ENCODE measurements at regions not wholly inside any gene's neighbourhood (a gene's known extent, or its start where the extent isn't known, plus 50 kb on each side); places are given as distances from the start of the nearest gene placed in this dataset.

DNA sequence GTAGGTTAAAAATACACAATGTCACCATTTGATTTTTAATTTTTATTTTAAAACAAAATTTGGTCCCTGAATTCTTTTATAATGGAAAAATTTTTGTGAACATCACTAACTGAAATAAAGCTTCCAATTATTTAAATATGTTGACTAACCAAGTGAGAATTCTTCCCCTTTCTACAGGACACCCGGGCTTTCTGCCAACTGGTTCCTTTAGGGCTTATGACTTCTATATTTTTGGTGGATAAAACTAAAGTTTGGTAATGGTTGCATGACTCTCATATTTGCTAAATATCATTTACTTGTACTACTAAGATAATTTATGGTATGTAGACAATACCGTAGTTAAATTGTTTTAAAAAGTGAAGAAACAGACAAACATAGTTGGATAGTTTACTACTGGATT, 291.0 kb upstream of the DOK6 start:
- DNase-seq: no peak

DNA sequence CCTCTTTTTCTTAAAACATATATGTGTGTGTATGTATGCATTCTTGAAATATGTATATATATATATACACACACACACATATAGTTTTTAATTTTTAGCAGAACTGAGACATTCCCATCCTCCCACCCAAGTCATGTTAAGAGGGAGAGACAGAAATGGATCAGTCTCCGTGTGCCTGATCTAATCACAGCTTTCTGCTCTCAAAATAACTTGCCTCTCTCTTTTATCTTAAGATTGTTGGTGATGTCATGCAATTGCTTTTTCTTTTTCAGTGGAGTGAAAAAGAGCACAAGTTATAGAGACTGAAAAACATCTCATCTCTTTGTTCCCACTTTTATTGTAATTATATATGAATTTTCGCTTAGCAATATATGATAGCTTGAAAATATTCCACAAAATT, 279.9 kb upstream of the DOK6 start:
- no peak for DNase-seq

DNA sequence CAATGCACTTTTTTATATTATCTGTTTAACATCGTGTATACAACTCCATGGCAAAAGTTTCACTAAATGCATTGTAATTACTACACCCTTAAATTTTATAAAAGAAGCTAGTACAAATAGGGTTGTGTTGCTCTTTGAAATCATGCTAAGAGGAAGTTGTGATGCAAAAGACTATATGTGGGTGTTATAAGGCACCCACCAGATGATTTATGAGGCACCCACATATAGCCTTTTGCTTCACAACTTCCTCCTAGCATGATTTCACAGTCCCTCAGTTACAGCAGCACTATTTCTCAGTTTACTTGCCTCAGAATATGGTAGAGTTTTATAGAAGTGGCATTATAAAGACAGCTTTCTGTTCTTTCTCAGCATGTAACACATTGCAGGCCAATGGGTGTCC, 277.3 kb upstream of the DOK6 start:
- DNase-seq: no peak

DNA sequence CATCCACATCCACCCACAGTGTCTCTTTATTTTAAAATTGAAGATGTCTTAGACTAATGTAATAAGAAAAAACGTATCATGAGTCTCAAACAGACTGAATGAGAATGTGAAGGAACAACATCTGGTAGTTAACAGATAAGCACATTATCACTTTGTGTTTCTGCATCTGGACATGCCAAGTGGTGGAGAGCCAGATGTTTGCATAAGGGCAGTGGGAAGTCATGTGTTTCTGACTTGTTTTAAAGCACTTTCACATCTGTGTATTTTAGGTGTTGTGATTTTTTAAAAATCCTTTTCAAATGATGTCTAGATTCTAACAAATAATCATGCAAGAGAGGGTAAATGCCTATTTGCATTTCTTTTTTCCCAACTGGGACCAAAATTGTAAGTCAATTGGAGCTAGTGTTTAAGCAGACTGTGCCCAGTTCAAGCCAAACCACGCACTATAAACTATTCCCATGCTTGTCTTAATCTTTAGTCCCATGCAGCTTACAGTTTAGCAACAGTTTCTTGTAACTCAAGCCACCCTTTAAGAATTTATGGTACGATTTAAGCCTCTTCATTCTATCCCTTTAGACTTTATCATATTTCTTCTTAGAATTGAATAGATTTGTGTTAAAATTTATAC, 272.7 kb upstream of the DOK6 start:
- DNase-seq: no peak

DNA sequence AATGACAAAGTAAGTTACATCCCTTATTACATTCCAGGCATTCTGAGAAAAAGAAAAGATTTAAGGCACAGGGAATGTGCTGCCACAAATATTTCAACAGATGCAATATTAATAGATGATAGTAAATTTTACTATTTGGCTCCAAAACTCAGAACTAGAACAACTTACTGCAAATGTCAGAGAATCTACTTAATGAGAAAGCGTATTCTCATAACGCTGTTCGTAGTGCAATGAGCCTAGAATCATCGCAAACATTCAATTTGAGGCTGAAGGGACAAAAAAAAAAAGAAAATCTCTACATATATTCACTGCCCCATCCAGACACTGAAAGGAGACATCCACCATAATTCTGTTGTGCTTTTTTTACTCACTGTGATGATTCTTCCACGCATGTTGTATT, 272.1 kb upstream of the DOK6 start:
- DNase-seq: no peak

DNA sequence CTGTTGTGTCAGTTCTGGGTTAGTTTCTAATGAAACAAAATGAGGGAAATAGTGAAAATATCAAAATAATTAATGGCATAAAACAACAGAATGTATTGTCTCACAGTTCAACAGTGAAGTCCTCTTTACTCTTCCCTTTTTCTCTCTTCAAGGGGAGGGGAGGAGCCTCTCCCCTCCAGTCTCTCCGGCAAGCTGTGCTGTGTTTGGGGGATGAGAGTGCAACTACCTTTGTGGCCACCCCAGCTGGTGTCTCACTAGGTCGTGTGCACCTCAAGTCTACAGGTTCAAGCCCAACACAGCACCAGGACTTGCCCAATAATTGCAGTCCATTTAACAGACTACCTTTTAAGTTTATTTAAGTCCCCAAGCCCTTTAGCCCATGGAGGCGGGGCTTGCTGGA, 271.7 kb upstream of the DOK6 start:
- no peak for DNase-seq

- DNase-seq: no peak
Observed at GRCh38 chr18:69138088-69138487, 262.6 kb upstream of the DOK6 start.

DNA sequence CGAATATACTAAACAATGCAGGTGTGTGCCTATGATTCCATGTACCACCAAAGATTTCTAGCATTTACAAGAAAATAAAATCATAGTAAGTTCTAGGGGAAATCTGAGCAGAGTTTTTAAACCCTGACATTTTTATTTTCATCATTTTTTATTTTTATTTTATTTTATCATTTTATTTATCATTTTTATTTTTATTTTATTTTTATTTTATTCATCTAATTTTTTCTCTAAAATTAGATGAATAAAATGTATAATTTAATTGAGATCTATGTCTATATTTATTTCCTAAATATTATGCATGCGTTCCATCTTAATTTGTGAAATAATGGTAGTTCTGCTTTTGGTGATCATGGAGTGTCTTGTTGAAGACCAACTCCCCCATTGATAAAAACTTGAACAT, 257.6 kb upstream of the DOK6 start:
- no peak for DNase-seq

- no peak for DNase-seq
Observed at GRCh38 chr18:69152436-69152835, 248.3 kb upstream of the DOK6 start.

- DNase-seq: no peak
Observed at GRCh38 chr18:69157906-69158305, 242.8 kb upstream of the DOK6 start.

GRCh38 chr18:69158944-69159343, 241.7 kb upstream of the DOK6 start:
- DNase-seq: no peak

- DNase-seq: no peak
Observed at GRCh38 chr18:69161383-69162028, 239.2 kb upstream of the DOK6 start.

- DNase-seq: no peak
Observed at GRCh38 chr18:69162649-69163048, 238.0 kb upstream of the DOK6 start.

- DNase-seq: no peak
Observed at GRCh38 chr18:69172046-69172445, 228.6 kb upstream of the DOK6 start.

DNA sequence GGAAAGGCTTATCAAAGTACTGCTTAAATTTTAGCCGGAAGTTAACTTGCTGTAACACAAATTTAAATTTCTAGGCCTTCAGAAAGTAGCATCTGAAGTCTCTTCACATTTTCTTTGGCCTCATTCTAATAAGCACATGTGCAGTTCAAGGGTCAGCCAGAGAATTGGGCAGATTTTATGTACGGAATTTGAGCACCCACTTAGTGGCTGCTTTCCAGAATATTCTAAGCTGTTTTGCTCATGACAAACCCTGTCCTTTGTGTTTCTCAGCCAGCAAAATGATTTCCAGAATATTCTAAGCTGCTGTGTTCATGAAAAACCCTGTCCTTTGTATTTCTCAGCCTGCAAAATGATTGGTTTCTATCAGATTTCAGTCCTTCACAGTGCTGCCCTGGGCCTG, 225.0 kb upstream of the DOK6 start:
- no peak for DNase-seq

- DNase-seq: no peak
Observed at GRCh38 chr18:69176741-69177140, 223.9 kb upstream of the DOK6 start.

DNA sequence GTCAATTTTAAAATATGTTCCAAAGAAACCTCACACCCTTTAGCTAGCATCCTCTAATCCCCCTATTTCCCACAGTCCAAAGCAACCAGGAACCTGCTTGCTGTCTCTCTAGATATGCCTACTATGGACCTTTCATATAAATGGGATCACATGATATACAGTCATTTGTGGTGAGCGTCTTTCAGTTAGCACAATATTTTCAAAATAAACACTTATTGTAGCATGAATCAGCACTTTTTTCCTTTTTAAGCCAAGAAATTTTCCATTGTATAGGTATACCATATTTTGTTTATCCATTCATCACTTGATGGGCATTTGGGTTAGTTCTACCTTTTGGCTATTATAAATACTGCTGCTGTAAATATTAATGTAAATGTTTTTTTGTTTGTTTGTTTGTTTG, 223.0 kb upstream of the DOK6 start:
- DNase-seq: no peak

GRCh38 chr18:69186162-69186561, 214.5 kb upstream of the DOK6 start:
- DNase-seq: no peak

DNA sequence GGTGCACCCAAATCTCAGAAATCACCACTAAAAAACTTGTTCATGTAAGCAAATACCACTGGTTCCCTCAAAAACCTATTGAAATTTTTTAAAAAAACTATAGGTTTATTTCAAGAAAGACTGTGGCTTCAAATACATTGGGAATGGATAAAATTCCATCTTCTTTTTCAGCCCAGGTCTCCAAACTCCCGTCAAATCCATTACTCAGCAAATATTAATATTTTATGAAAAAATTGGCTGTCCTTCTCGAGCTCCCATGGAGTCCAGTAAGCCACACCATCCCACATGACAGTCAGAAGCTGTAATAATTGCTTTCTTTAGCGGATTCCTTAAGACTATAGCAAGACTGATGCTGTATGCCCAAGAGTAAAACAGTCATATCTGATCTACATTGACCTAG, 204.4 kb upstream of the DOK6 start:
- DNase-seq: no peak

GRCh38 chr18:69205925-69206324, 194.8 kb upstream of the DOK6 start:
- DNase-seq: no peak

- DNase-seq: no peak
Observed at GRCh38 chr18:69208545-69208944, 192.1 kb upstream of the DOK6 start.

DNA sequence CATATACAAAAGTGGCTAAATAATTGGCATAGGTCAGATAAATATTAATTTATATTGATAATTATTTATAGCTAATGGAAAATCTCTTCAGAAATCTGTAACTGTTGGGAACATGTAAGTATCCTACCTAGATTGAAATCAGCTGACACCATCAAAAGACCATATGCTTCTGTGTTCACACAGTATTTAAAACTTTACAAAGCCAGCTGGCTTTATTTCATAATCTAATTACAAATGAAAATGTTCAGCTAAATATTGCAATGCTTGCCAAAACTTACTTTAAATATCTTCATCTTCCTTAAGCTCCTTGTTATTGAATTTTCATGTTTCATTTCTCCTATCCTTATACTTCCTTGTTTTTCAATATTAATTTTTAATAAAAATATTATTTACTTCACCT, 190.9 kb upstream of the DOK6 start:
- no peak for DNase-seq

DNA sequence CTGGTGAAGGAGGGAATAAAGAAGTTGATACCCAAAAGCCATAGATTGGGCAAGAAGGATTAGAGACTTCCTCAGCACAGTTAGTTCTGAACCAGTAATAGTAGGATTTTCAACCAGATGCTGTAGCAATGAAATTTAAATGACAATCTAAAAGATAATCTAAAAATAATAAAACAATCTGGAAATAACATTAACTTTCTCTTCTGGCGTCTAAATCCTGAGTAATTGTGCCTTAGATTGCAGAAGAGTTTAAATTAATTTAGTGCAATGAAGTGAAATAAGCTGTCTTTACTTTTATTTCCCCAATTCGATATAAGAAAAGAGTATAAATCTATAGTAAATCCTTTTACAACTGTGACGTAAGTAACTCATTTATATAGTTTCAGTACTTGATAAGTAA, 186.8 kb upstream of the DOK6 start:
- DNase-seq: no peak

- DNase-seq: peak; percentile 73
Observed at GRCh38 chr18:69215161-69215560, 185.5 kb upstream of the DOK6 start.

GRCh38 chr18:69216321-69216720, 184.4 kb upstream of the DOK6 start:
- DNase-seq: peak; percentile 14

Data from NCI-H345 (cell line).